GM19372 (cell line): ENCODE measurements at regions not wholly inside any gene's neighbourhood (a gene's known extent, or its start where the extent isn't known, plus 50 kb on each side); places are given as distances from the start of the nearest gene placed in this dataset.
A peak's percentile ranks its signal among the peaks of the same experiment; 100 is the strongest.
"Not testable (repeated sequence)": the region's sequence is repeated elsewhere in the genome, so short reads cannot be mapped to it uniquely, and the experiment has no call there.

Experiments
- ATAC-seq: cut with Tn5 transposase; IDR thresholded peaks from one replicate; pipeline ENCODE4 v1.9.1; 2021; ENCODE audit warnings: mild to moderate bottlenecking, low read depth, moderate library complexity; ENCODE audit not compliant: unreplicated experiment

GRCh38 chr5:1606951-1607350, 83.2 kb upstream of the LPCAT1 start:
- not testable (repeated sequence) for ATAC-seq

- not testable (repeated sequence) for ATAC-seq
These were observed 80.2 kb upstream of the LPCAT1 start for GRCh38 chr5:1603916-1604315.

GRCh38 chr5:1601565-1601964, 77.8 kb upstream of the LPCAT1 start:
- not testable (repeated sequence) for ATAC-seq

DNA sequence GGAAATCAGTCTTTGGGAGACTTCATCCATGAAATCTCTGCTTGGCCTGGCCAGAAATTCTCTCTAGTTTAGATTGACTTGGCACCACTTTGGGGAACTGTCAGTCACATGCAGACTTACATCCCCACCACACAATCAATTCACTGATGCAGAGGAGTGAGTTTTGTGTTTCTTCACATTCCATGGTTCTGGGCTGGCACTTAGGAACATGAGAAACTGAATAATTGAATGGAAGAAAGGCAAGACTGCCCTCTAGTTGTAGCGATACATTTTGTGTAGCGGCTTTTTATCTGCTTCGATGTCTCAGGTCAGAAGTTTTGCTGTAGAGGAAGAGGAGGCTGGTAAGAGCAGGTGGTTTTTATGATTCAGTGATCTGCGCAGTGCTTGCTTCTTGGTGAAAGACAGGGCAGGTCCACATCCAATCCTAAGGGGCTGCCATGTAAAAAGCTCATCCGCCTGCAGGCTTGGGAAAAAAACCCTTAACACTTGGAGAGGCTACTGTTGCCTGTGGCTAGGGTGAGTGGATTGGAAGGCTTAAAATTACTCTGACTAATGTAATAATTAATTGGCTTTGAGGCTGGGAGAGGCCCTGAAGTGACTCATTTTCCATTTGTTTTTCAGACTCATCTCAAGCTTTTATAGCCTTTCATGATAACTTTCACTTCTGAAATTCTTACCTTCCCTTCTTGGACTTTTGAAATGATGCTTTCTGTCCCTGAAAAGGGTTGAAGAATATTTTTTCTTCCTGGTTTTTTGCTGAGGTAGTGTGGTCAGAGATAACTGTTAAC, 75.4 kb upstream of the LPCAT1 start:
- not testable (repeated sequence) for ATAC-seq

DNA sequence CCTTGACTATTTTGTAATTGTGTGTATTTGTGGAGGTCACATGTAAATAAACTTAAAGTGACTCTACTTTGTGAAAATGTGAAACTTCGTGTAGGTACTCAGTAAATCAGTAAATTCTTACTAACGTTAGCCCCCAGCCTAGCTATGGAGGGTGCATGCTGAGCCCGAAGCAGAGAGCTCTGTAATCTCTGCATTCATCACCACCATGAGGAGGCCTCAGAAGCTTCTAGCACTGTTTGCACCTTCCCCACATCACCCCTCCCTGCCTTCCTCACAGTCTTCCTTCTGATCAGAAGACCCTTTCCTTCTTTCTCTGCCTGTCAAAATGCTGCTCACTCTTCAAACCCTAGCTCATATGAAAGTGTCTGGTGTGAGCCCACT, 73.3 kb upstream of the LPCAT1 start:
- not testable (repeated sequence) for ATAC-seq

DNA sequence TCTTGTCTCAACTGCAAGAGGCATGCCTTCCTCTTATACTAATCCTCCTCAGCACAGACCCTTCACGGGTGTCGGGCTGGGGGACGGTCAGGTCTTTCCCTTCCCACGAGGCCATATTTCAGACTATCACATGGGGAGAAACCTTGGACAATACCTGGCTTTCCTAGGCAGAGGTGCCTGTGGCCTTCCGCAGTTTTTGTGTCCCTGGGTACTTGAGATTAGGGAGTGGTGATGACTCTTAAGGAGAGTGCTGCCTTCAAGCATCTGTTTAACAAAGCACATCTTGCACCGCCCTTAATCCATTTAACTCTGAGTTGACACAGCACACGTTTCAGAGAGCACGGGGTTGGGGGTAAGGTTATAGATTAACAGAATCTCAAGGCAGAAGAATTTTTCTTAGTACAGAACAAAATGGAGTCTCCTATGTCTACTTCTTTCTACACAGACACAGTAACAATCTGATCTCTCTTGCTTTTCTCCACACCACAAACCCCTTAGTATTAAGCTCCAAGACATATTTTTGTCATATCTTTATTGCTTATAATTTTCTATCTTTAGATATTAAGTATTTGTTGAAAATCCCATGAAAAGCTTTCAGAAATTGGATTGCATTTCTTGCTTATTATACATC, 72.8 kb upstream of the LPCAT1 start:
- not testable (repeated sequence) for ATAC-seq

DNA sequence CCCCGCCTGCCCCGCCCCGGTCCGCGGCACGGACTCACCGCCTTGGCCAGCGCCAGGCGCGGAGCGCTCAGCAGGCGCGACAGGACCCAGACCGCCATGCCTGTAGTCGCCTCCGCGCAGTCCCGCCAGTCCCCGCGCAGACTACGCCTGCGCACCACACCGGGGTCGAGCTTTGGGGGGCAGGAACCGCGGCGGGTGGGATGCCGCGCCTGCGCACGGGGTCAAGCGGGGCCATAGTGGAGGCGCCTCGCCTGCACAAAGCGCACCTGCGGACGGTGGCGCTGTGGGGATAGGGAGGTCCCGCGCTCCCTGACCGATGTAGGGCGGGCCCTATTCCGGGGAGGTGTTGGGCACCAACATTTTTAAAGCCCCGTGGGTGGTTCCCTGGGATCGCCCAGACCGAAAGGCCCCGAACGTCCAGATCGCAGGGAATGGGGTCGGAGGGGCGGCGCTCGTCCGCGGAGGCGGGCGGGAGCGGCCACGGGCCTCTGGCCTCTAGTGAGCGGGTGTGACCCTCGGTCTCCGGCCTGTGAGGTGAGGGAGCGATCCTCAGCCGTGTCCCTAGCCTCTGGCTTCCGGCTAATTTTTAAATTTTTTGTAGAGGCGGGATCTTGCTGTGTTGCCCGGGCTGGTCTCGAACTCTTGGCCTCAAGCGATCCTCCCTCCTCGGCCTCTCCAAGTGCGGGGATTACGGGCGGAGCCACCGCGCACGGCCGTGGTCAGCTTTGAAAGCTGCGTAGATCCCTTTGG, 70.8 kb upstream of the LPCAT1 start:
- ATAC-seq = peak; percentile 86

GRCh38 chr5:1593903-1594356, 70.2 kb upstream of the LPCAT1 start:
- ATAC-seq = no peak

DNA sequence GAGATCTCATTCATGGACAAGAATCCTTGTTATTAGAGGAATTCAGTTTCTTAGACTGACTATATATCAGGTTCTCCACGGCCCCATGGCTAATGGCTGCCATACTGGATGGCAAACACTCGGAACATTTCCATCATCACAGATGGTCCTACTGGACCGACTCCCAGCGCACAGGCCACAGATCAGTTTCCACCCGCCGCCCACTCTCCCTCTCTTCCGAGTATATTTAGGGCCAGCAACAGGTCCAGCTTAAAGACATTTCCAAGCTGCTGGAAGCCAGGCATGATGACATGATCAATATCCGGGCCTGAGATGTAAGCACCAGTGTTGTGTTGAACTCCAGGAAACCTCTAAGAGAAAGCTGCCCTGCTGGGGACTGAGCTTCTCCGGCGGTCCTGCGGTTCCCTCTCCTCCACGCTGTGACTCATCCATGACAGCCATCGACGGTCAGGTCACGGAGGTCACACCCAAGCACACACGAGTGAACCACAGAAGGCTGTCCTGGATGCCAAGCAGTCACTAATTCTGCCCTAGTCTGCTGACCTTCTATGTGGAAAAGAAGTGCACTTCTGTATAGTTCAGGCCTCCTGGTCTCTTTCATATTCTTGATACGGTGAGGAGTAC, 64.4 kb upstream of the LPCAT1 start:
- ATAC-seq = not testable (repeated sequence)

GRCh38 chr5:1583081-1583875, 59.5 kb upstream of the LPCAT1 start:
- not testable (repeated sequence) for ATAC-seq

DNA sequence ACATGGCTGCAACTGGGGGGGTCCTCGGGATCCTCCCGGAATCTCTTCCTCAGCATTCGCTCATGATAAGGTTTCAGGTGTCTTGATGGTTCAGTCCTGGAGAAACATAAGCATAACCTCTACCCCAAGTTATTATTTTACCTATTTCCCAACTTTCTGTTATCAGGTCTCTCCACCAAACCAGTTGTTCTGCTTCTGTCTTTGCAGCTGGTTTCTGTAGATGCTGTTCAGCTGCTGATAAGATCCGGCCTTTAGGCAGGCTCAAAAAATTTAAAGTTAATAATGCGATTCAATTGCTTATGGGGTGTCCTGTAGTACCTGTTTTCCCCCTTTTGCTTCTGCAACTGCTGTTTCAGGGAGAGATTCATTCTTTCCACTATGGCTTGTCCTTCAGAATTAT, 55.6 kb upstream of the LPCAT1 start:
- not testable (repeated sequence) for ATAC-seq

- ATAC-seq = not testable (repeated sequence)
These were observed 53.1 kb upstream of the LPCAT1 start for GRCh38 chr5:1576851-1577250.

GRCh38 chr5:1575991-1576714, 52.4 kb upstream of the LPCAT1 start:
- ATAC-seq = not testable (repeated sequence)

DNA sequence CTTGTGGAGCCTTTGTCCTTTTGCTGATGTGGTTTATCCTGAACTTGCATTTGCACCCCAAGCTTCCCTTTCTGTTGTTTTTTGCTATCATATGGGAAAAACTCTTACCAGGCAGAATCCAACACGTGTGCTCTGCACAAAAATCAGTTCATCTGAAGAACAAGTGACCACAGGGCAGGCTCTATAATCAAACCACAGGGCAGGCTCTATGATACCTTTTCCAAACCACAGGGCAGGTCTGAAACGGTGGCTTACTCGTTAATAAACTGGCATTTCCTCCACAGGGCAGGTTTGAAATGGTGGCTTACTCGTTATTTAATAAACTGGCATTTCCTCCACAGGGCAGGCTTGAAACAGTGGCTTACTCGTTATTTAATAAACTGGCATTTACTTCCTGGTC, 51.7 kb upstream of the LPCAT1 start:
- ATAC-seq = not testable (repeated sequence)

GRCh38 chr5:1574023-1574318, 50.2 kb upstream of the LPCAT1 start:
- not testable (repeated sequence) for ATAC-seq

DNA sequence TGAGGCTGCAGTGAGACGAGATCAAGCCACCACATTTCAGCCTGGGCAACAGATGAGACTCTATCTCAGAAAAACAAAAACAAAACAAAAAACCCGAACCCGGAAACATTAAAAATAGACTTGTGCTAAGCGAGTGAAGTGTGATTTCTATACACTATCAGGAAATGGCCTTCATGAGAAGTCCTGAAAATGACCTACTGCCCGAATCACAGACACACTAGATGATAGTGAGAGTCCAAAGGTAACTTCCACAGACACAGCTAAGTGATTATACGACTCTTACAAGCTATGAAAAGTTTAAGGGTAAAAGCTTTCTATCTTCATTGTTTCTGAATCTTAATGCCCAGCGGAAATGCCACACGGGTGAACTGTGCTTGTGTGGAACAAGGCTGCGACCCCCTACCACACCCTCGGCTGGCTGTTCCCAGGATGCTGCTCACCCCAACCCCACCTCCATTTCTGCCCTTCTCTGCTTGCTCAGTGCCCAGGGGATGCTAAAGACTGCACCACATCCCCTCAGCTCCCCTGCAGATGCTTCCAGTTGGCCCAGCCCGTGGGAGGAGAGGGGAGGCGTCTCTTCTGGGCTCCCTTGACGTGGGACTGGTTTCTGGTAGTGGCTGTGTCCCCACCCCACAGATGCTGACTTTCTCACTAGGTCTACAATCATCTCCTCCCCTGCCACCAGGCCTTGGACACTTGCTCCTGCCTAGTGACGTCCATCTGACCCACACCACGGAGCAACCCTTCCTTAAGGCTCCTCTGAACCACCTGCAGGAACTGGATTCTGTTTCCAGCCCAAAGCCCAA, 49.7 kb upstream of the LPCAT1 start:
- not testable (repeated sequence) for ATAC-seq
